WTC11 (cell line): ENCODE measurements at regions not wholly inside any gene's neighbourhood (a gene's known extent, or its start where the extent isn't known, plus 50 kb on each side); places are given as distances from the start of the nearest gene placed in this dataset.

ENCODE experiments used
- CTCF ChIP-seq: fragments of 200-600 bp; IDR thresholded peaks from 2 replicates; pipeline ENCODE4 v1.8.0; 2022; ENCODE audit warnings: antibody characterized with exemption
- IRF1 ChIP-seq: sonication (generic); formaldehyde crosslinking; IDR thresholded peaks from 2 replicates; pipeline ENCODE4 v1.8.0; 2023; ENCODE audit warnings: missing genetic modification reagents
- JUN ChIP-seq: sonication (generic); formaldehyde crosslinking; IDR thresholded peaks from 2 replicates; pipeline ENCODE4 v1.8.0; 2023; ENCODE audit warnings: mild to moderate bottlenecking, missing genetic modification reagents
- TEAD4 ChIP-seq: sonication (generic); formaldehyde crosslinking; IDR thresholded peaks from 2 replicates; pipeline ENCODE4 v1.8.0; 2022; ENCODE audit warnings: mild to moderate bottlenecking, missing genetic modification reagents
- USF2 ChIP-seq: sonication (generic); formaldehyde crosslinking; IDR thresholded peaks from 2 replicates; pipeline ENCODE4 v1.8.1; 2023; ENCODE audit warnings: mild to moderate bottlenecking, missing genetic modification reagents, moderate library complexity
- ZNF317 ChIP-seq: sonication (generic); formaldehyde crosslinking; IDR thresholded peaks from 2 replicates; pipeline ENCODE4 v1.8.1; 2023; ENCODE audit warnings: low read depth, mild to moderate bottlenecking, moderate library complexity, missing genetic modification reagents, borderline replicate concordance

- no peak for TF ChIP-seq IRF1 (CRISPR knock-in tag)
- TF ChIP-seq CTCF, result peak; percentile 26; the same call in 1 of the 2 replicates
- TF ChIP-seq JUN, result no peak
- no peak for TF ChIP-seq ZNF317 (CRISPR knock-in tag)
- TF ChIP-seq USF2, result no peak
- no peak for TF ChIP-seq TEAD4 (CRISPR knock-in tag)
Measured at GRCh38 chr7:38330861-38331621, 57.6 kb upstream of the TARP start.
